H9 (cell line): ENCODE measurements at regions not wholly inside any gene's neighbourhood (a gene's known extent, or its start where the extent isn't known, plus 50 kb on each side); places are given as distances from the start of the nearest gene placed in this dataset.

Experiments used
- DNase-seq: peaks from one replicate; pipeline ENCODE4 v3.0.0-alpha.2; 2017
- H2AFZ ChIP-seq: one replicate; pipeline ENCODE4 v1.6.1; 2013; ENCODE audit warnings: mild to moderate bottlenecking, low read length, control low read depth, moderate library complexity
- H2AK5ac ChIP-seq: 2 replicates; pipeline ENCODE4 v1.6.1; 2013; ENCODE audit warnings: low read length, control low read depth, mixed read lengths; ENCODE audit not compliant: insufficient read length
- H2BK120ac ChIP-seq: one replicate; pipeline ENCODE4 v1.6.1; 2013; ENCODE audit warnings: low read depth, mild to moderate bottlenecking, low read length, control low read depth, inconsistent platforms; ENCODE audit not compliant: poor library complexity, severe bottlenecking
- H2BK12ac ChIP-seq: 2 replicates; pipeline ENCODE4 v1.6.1; 2013; ENCODE audit warnings: low read length, control low read depth, mixed read lengths, low read depth; ENCODE audit not compliant: insufficient read length
- H2BK15ac ChIP-seq: 2 replicates; pipeline ENCODE4 v1.6.1; 2013; ENCODE audit warnings: low read depth, low read length, control low read depth
- H2BK20ac ChIP-seq: one replicate; pipeline ENCODE4 v1.6.1; 2013; ENCODE audit warnings: low read depth, mild to moderate bottlenecking, low read length, control low read depth, inconsistent platforms; ENCODE audit not compliant: poor library complexity, severe bottlenecking
- H2BK5ac ChIP-seq: 2 replicates; pipeline ENCODE4 v1.6.1; 2013; ENCODE audit warnings: low read length, control low read depth, mixed read lengths; ENCODE audit not compliant: insufficient read length
- H3K14ac ChIP-seq: 2 replicates; pipeline ENCODE4 v1.6.1; 2013; ENCODE audit warnings: low read length, control low read depth; ENCODE audit not compliant: insufficient read depth
- H3K18ac ChIP-seq: 2 replicates; pipeline ENCODE4 v1.6.1; 2013; ENCODE audit warnings: low read depth, mild to moderate bottlenecking, mixed read lengths, low read length, control low read depth; ENCODE audit not compliant: insufficient read length
- H3K23ac ChIP-seq: 2 replicates; pipeline ENCODE4 v1.6.1; 2013; ENCODE audit warnings: low read length, control low read depth, mixed read lengths, low read depth; ENCODE audit not compliant: insufficient read length
- H3K23me2 ChIP-seq: 2 replicates; pipeline ENCODE4 v1.6.1; 2013; ENCODE audit warnings: low read depth, mild to moderate bottlenecking, mixed read lengths, low read length, control low read depth; ENCODE audit not compliant: insufficient read length, poor library complexity, severe bottlenecking
- H3K27ac ChIP-seq: 2 replicates; pipeline ENCODE4 v1.5.1; 2013; ENCODE audit warnings: low read length, control low read depth, mixed read lengths, low read depth; ENCODE audit not compliant: insufficient read length
- H3K27me3 ChIP-seq: 2 replicates; pipeline ENCODE4 v1.6.1; 2013; ENCODE audit warnings: low read length, control low read depth, inconsistent platforms; ENCODE audit not compliant: insufficient read depth
- H3K4ac ChIP-seq: 2 replicates; pipeline ENCODE4 v1.6.1; 2013; ENCODE audit warnings: low read depth, mild to moderate bottlenecking, control low read depth, inconsistent platforms, low read length, moderate library complexity
- H3K4me1 ChIP-seq: 2 replicates; pipeline ENCODE4 v1.6.1; 2013; ENCODE audit warnings: low read length, control low read depth, inconsistent platforms; ENCODE audit not compliant: insufficient read depth
- H3K4me2 ChIP-seq: 2 replicates; pipeline ENCODE4 v1.6.1; 2013; ENCODE audit warnings: low read length, control low read depth, mixed read lengths; ENCODE audit not compliant: insufficient read length, insufficient read depth
- H3K56ac ChIP-seq: 2 replicates; pipeline ENCODE4 v1.6.1; 2013; ENCODE audit warnings: low read depth, mild to moderate bottlenecking, mixed read lengths, low read length, control low read depth; ENCODE audit not compliant: insufficient read length
- H3K79me1 ChIP-seq: 2 replicates; pipeline ENCODE4 v1.6.1; 2013; ENCODE audit warnings: low read depth, mild to moderate bottlenecking, moderate library complexity, low read length, control low read depth, inconsistent platforms; ENCODE audit not compliant: insufficient read depth, poor library complexity, severe bottlenecking
- H3K79me2 ChIP-seq: 2 replicates; pipeline ENCODE4 v1.6.1; 2013; ENCODE audit warnings: low read length, control low read depth, inconsistent platforms; ENCODE audit not compliant: insufficient read depth
- H3K9ac ChIP-seq: 2 replicates; pipeline ENCODE4 v1.6.1; 2013; ENCODE audit warnings: low read length, control low read depth, mixed read lengths; ENCODE audit not compliant: insufficient read length; ENCODE audit errors: extremely low read depth
- H3K9me3 ChIP-seq: one replicate; pipeline ENCODE4 v1.6.1; 2013; ENCODE audit warnings: low read depth, low read length, inconsistent platforms; ENCODE audit not compliant: control insufficient read depth
- H3T11ph ChIP-seq: one replicate; pipeline ENCODE4 v1.6.1; 2013; ENCODE audit warnings: mild to moderate bottlenecking, low read length, control low read depth, inconsistent platforms
- H4K20me1 ChIP-seq: one replicate; pipeline ENCODE4 v1.6.1; 2013; ENCODE audit not compliant: control insufficient read depth, insufficient read length, insufficient read depth
- H4K5ac ChIP-seq: 2 replicates; pipeline ENCODE4 v1.6.1; 2013; ENCODE audit warnings: low read depth, mild to moderate bottlenecking, mixed read lengths, low read length, control low read depth; ENCODE audit not compliant: insufficient read length
- H4K8ac ChIP-seq: replicated peaks from 2 replicates; pipeline ENCODE4 v1.6.1; 2013; ENCODE audit warnings: low read length, control low read depth, mixed read lengths, low read depth; ENCODE audit not compliant: insufficient read length
- H4K91ac ChIP-seq: 2 replicates; pipeline ENCODE4 v1.6.1; 2013; ENCODE audit warnings: low read depth, mild to moderate bottlenecking, moderate library complexity, mixed read lengths, low read length, control low read depth; ENCODE audit not compliant: insufficient read length
- H3K27ac Mint-ChIP-seq, 3 experiments: 2 replicates in 2 of 3; 3 replicates in 1 of 3; pipeline ENCODE4 v1.8.0; 2020 to 2021; ENCODE audit warnings: mixed read lengths in 3 of 3, mild to moderate bottlenecking in 1 of 3, moderate library complexity in 1 of 3
- H3K27me3 Mint-ChIP-seq: 2 replicates; pipeline ENCODE4 v1.8.0; 2021; ENCODE audit warnings: low read depth, mild to moderate bottlenecking, moderate library complexity, mixed read lengths
- H3K36me3 Mint-ChIP-seq, 3 experiments: 2 replicates in 2 of 3; 3 replicates in 1 of 3; pipeline ENCODE4 v1.8.0; 2020 to 2021; ENCODE audit warnings: low read depth in 3 of 3, mixed read lengths in 3 of 3; ENCODE audit not compliant: insufficient read depth in 1 of 3
- H3K4me1 Mint-ChIP-seq, 2 experiments: 2 replicates each; pipeline ENCODE4 v1.8.0; 2020; ENCODE audit warnings: mixed read lengths in 2 of 2
- H3K4me3 Mint-ChIP-seq, 2 experiments: 2 replicates in 1 of 2; 3 replicates in 1 of 2; pipeline ENCODE4 v1.8.0; 2020 to 2021; ENCODE audit warnings: mild to moderate bottlenecking in 2 of 2, mixed read lengths in 2 of 2, moderate library complexity in 1 of 2
- H3K9me3 Mint-ChIP-seq, 2 experiments: 2 replicates in 1 of 2; 3 replicates in 1 of 2; pipeline ENCODE4 v1.8.0; 2020; ENCODE audit warnings: mild to moderate bottlenecking in 2 of 2, mixed read lengths in 2 of 2, moderate library complexity in 1 of 2
- CTCF ChIP-seq: fragments of 200-600 bp; sonication (generic); conservative IDR thresholded peaks from 3 replicates; pipeline ENCODE4 v1.8.0; 2021; ENCODE audit warnings: antibody characterized with exemption, mild to moderate bottlenecking
- WGBS: extraction: QIAGEN DNeasy Blood & Tissue Kit; methylation state at CpG from one replicate; pipeline ENCODE4 v1.1.7; 2013; ENCODE audit warnings: missing lambda C conversion rate, low lambda C conversion rate, mixed read lengths; ENCODE audit not compliant: insufficient read length; ENCODE audit errors: extremely low coverage; 5-methylcytosine and 5-hydroxymethylcytosine counted together

- Mint-ChIP-seq H3K27me3 (no peaks in the 10 kb centered on the region), H3K9me3 (no peaks in the 10 kb centered on the region), H3K27ac (no peak overlapping the region), H3K4me3 (no peak overlapping the region), H3K36me3 (no peaks in the 10 kb centered on the region; a peak in 1 of 7 replicates), H3K4me1 (no peaks in the 10 kb centered on the region; a peak in 1 of 4 replicates)
- Histone ChIP-seq H2BK20ac (no peak overlapping the region), H2AK5ac (no peak overlapping the region), H4K5ac (no peak overlapping the region), H3K4me1 (no peaks in the 10 kb centered on the region), H4K20me1 (no peaks in the 10 kb centered on the region), H3K18ac (no peak overlapping the region), H3K23ac (no peak overlapping the region), H3K27ac (no peak overlapping the region), H2AFZ (no peak overlapping the region), H3K79me2 (no peaks in the 10 kb centered on the region), H3K56ac (no peak overlapping the region), H3K4ac (no peak overlapping the region), H2BK15ac (no peak overlapping the region), H3K27me3 (no peaks in the 10 kb centered on the region), H3K9me3 (no peaks in the 10 kb centered on the region), H3K9ac (no peak overlapping the region), H3K23me2 (no peaks in the 10 kb centered on the region), H2BK12ac (no peak overlapping the region), H4K8ac (no peak overlapping the region), H4K91ac (no peak overlapping the region), H3K14ac (no peak overlapping the region), H2BK120ac (no peak overlapping the region), H3K79me1 (no peaks in the 10 kb centered on the region), H3K4me2 (no peak overlapping the region), H3T11ph (no peak overlapping the region), H2BK5ac (no peak overlapping the region)
- no peak for TF ChIP-seq CTCF
- DNase-seq, result no peak
- no CpG with 5 or more reads among the region's 2 CpGs for WGBS
Observed at GRCh38 chr1:88058205-88058604, 625.9 kb upstream of the PKN2 start.
